ENCODE measurements at regions not wholly inside any gene's neighbourhood (a gene's known extent, or its start where the extent isn't known, plus 50 kb on each side); places are given as distances from the start of the nearest gene placed in this dataset.
"Not testable (repeated sequence)": the region's sequence is repeated elsewhere in the genome, so short reads cannot be mapped to it uniquely, and the experiment has no call there.

DNA sequence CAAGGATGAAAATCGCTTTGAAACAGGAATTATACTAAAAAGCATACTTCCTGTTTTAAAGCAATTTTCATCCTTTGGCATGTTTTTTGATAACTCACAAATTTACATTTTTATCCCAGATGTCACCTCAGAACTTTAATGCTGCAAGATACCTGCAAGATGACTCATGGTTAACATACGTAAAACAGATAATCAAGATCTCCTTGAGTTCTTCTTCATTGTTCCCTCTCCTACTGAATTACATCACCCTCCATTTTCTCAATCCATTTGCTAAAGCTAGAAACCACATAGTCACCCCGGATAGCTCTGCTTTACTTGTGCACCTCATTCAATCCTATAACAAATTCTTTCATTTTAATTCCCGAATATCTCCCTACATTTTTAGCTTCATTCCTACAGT lies 1114.2 kb downstream of the PLA2G4A start:
- H3K4me3 ChIP-seq (ENCODE audit: low read depth, low read length): no peak overlapping the region
- TF ChIP-seq, protein P1, sequence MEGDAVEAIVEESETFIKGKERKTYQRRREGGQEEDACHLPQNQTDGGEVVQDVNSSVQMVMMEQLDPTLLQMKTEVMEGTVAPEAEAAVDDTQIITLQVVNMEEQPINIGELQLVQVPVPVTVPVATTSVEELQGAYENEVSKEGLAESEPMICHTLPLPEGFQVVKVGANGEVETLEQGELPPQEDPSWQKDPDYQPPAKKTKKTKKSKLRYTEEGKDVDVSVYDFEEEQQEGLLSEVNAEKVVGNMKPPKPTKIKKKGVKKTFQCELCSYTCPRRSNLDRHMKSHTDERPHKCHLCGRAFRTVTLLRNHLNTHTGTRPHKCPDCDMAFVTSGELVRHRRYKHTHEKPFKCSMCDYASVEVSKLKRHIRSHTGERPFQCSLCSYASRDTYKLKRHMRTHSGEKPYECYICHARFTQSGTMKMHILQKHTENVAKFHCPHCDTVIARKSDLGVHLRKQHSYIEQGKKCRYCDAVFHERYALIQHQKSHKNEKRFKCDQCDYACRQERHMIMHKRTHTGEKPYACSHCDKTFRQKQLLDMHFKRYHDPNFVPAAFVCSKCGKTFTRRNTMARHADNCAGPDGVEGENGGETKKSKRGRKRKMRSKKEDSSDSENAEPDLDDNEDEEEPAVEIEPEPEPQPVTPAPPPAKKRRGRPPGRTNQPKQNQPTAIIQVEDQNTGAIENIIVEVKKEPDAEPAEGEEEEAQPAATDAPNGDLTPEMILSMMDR (IDR thresholded peaks at IDR 0.05; ENCODE audit: low read depth, low read length): no peak
- in situ Hi-C loops (cut with HindIII; ENCODE audit: low sequenced_read_pairs): no loop called here
- no peak for DNase-seq (ENCODE audit: low read depth, low spot score)

DNA sequence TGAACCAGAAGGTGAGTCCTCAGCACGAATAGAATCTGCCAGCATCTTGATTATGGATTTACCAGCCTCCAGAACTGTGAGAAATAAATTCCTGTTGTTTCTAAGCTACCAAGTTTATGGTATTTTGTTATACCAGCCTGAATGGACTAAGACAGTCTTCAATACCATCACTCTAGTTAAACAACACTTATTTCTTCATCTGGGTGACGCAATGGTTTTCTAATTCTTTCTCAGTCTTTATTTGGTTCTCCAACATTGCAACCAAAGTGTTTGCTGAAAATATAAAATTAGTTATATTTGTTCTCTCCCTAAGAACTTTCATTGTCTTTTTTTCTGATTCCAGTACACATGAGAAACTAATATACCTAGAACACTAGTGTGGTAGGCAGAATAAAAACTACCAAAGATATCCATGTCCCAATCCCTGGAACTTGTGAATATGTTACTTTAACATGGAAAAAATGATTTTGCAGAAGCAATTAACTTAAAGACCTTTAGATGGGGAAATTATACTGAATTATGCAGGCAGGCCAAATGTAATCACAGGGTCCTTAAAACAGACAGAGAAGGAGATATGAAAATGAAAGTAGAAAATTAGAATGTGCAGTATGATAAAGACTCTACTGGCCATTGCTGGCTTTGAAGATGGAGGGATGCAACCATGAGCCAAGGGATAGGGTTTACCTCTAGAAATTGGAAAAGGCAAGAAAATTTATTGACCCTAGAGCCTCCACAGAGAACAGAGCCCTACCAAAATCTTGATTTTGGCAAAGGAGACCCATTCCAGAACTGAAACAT lies 1115.1 kb downstream of the PLA2G4A start:
- no peak overlapping the region for H3K4me3 ChIP-seq (ENCODE audit: low read depth, low read length)
- TF ChIP-seq, protein P1 (IDR thresholded peaks at IDR 0.05; ENCODE audit: low read depth, low read length): no peak
- DNase-seq (ENCODE audit: low read depth, low spot score): no peak
- in situ Hi-C loops (cut with HindIII; ENCODE audit: low sequenced_read_pairs): no loop called here

DNA sequence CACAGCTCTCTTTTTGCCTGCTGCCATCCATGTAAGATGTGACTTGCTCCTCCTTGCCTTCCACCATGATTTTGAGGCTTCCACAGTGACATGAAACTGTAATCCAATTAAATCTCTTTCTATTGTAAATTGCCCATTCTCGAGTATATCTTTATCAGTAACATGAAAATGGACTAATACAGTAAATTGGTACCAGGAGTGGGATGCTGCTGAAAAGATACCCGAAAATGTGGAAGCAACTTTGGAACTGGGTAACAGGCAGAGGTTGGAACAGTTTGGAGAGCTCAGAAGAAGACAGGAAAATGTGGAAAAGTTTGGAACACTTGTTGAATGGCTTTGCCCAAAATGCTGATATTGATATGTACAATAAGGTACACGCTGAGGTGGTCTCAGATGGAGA lies 1117.9 kb downstream of the PLA2G4A start:
- DNase-seq (ENCODE audit: low read depth, low spot score); H3K4me3 ChIP-seq (ENCODE audit: low read depth, low read length); in situ Hi-C loops (cut with HindIII; ENCODE audit: low sequenced_read_pairs): not testable (repeated sequence)

DNA sequence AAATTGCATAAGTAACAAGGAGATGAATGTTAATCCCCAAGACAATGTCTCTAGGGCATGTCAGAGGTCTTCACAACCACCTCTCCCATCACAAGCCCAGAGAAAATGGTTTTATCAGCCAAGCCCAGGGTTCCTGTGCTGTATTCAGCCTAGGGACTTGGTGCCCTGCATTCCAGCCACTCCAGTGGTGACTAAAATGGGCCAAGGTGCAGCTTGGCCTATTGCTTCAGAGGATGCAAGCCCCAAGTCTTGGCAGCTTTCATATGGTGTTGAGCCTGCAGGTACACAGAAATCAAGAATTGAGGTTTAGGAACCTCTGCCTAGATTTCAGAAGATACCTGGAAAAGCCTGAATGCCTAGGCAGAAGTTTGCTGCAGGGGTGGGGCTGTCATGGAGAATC lies 1118.6 kb downstream of the PLA2G4A start:
- no peak overlapping the region for H3K4me3 ChIP-seq (ENCODE audit: low read depth, low read length)
- TF ChIP-seq, protein P1 (IDR thresholded peaks at IDR 0.05; ENCODE audit: low read depth, low read length): no peak

DNA sequence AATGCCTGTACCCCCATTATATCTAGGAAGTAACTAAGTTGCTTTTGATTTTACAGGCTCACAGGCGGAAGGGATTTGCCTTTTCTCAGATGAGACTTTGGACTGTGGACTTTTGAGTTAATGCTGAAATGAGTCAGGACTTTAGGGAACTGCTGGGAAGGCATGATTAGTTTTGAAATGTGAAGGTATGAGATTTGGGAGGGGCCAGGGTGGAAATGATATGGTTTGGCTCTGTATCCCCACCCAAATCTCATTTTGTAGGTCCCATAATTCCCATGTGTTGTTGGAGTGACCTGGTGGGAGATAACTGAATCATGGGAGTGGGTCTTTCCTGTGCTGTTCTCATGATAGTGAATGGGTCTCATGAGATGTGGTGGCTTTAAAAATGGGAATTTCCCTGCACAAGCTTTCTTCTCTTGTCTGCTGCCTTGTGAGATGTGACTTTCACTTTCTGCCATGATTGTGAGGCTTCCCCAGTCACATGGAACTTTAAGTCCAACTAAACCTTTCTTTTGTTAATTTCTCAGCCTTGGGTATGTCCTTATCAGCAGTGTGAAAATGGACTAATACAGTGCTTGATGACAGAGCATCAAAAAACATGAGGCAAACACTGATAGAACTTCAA lies 1119.5 kb downstream of the PLA2G4A start:
- H3K4me3 ChIP-seq (ENCODE audit: low read depth, low read length): no peak overlapping the region

More for the DNA sequence above, 1118.6 kb downstream of the PLA2G4A start:
- in situ Hi-C loops (cut with HindIII; ENCODE audit: low sequenced_read_pairs): no loop called here
- no peak for DNase-seq (ENCODE audit: low read depth, low spot score)

DNA sequence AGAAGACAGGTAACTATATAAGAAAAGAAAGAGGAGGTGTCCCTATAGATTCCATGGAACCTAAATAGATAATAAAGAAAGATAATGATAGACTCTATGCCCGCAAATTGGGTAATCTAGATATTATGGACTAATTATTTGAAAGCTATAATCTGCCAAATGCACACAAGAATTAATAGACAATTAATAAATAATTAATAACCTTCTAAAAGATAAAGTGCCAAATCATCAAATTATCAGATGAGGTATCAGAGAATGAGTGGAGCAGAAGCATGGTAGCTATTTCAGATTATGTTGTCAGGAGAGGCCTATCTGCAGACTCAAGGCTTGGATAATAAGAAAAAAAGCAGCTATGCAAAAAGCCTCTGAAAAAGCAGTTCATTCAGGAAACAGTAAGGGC lies 1120.8 kb downstream of the PLA2G4A start:
- in situ Hi-C loops (cut with HindIII; ENCODE audit: low sequenced_read_pairs): no loop called here
- no peak overlapping the region for H3K4me3 ChIP-seq (ENCODE audit: low read depth, low read length)
- DNase-seq (ENCODE audit: low read depth, low spot score): no peak
- TF ChIP-seq, protein P1 (IDR thresholded peaks at IDR 0.05; ENCODE audit: low read depth, low read length): no peak

More for the DNA sequence above, 1119.5 kb downstream of the PLA2G4A start:
- DNase-seq (ENCODE audit: low read depth, low spot score): no peak
- in situ Hi-C loops (cut with HindIII; ENCODE audit: low sequenced_read_pairs): no loop called here
- TF ChIP-seq, protein P1 (IDR thresholded peaks at IDR 0.05; ENCODE audit: low read depth, low read length): no peak

DNA sequence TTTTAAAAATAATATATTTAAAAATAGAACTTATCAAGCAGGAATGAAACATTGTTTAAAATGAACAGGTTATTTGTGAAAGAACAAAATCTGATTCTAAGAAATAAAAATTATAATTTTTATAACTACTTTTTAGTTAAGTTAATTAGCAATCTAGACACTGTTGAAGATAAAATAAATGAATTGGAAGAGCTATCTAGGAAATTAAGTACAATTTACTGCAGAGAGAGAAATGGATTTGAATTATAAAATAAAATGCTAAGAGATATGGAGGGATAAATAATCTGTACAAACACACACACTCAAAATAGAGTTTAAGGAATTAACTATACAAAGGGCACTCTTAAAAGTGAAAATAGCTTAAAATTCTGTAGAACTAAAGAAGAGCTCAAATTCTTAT lies 1123.1 kb downstream of the PLA2G4A start:
- H3K4me3 ChIP-seq (ENCODE audit: low read depth, low read length): no peak overlapping the region
- in situ Hi-C loops (cut with HindIII; ENCODE audit: low sequenced_read_pairs): no loop called here
- no peak for DNase-seq (ENCODE audit: low read depth, low spot score)
- TF ChIP-seq, protein P1 (IDR thresholded peaks at IDR 0.05; ENCODE audit: low read depth, low read length): no peak

All from astrocyte of the spinal cord (primary cell).